ENCODE measurements at regions not wholly inside any gene's neighbourhood (a gene's known extent, or its start where the extent isn't known, plus 50 kb on each side); places are given as distances from the start of the nearest gene placed in this dataset.

GRCh38 chr2:64732146-64732545, 78.4 kb upstream of the SERTAD2 start:
- TF ChIP-seq POLR2A (IDR thresholded peaks at IDR 0.05; ENCODE audit: extremely low read depth, insufficient read length) (no peak), CTCF (IDR thresholded peaks at IDR 0.05; ENCODE audit: low read depth, low read length) (no peak), MYC (IDR thresholded peaks at IDR 0.05; ENCODE audit: low read depth, low read length) (no peak), MAX (IDR thresholded peaks at IDR 0.05; ENCODE audit: low read depth, low read length) (no peak)

All from NB4 (cell line).